ENCODE measurements at regions not wholly inside any gene's neighbourhood (a gene's known extent, or its start where the extent isn't known, plus 50 kb on each side); places are given as distances from the start of the nearest gene placed in this dataset.

DNA sequence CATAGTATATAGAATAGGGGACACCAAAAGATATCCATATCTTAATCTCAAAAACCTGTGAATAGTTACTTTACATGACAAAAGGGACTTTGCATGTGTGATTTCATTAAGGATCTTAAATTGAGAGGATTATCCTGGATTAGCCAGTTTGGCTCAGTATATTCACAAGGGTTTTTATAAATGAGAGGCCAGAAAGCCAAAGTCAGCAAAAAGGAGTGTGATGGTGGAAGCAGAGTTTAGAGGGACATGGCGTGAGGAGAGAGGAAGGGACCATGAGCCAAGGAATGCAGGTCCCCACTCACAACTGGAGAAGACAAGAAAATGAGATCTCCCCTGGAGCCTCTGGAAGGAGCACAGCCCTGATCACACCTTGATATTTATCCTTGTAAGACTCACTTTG lies 648.5 kb upstream of the LCORL start:
- no peak for FAIRE-seq
- TF ChIP-seq POLR2A (IDR thresholded peaks at IDR 0.05; ENCODE audit: low read depth, low read length): no peak
- DNase-seq (ENCODE audit: insufficient read length, low spot score): no peak

- FAIRE-seq (no peak), DNase-seq (ENCODE audit: insufficient read length, low spot score) (no peak)
- no peak for TF ChIP-seq POLR2A (IDR thresholded peaks at IDR 0.05; ENCODE audit: low read depth, low read length)
These were observed 647.8 kb upstream of the LCORL start for GRCh38 chr4:18669390-18669789.

DNA sequence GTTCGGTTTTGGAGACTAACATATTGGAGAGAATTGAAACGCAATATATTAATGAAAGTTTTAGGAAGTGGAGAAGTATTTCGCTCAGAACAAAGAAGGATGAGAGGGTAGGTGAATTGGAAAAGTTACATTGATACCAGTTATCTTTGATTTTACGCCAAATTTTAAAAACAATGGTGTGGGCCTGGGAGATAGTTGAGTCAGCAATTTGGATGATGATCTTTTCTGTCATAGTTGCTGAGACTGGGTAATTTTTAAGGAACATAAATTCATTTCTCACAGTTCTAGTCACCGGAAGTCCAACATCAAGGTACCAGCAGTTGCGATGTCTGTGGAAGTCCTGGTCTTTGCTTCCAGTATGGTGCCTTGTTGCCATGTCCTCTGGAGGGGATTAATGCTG lies 644.8 kb upstream of the LCORL start:
- DNase-seq (ENCODE audit: insufficient read length, low spot score): no peak
- no peak for FAIRE-seq
- no peak for TF ChIP-seq POLR2A (IDR thresholded peaks at IDR 0.05; ENCODE audit: low read depth, low read length)

DNA sequence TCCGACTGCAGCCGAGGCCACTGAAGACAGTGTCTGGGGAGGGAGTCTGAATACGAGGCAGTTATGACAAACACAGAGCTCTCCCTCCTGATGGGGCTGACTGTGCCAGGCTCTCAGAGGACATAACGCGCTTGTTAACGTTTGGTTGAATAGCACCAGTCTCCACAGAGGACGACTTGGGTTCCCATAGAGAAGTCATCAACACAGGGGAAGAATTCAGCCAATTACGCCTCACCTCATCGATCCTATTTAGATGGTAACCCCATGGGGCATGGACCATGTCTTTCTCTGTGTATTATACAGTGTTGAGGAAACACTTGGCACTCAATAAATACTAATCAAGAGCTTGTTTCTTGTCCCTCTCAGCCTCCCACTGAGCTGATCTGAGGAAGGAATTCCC lies 642.6 kb upstream of the LCORL start:
- DNase-seq (ENCODE audit: insufficient read length, low spot score) (no peak), FAIRE-seq (no peak)
- no peak for TF ChIP-seq POLR2A (IDR thresholded peaks at IDR 0.05; ENCODE audit: low read depth, low read length)

DNA sequence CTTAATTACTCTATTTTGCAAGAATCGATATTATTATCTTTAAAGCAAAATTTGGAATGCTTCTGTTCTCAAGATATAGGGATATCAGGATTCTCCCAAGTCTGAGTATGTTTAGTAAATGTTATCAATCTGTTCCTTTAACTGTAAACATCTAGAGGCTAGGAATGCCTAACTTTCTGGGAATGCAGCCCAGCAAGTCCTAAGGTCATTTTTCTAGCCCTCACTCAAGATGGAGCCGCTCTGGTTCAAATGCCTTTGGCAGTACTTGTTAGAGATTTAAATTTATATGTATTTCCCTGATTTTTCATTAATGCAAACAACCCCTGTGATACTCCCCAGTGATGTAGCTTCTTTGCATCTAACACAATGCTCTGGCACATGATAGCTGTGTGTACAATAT lies 623.8 kb upstream of the LCORL start:
- TF ChIP-seq POLR2A (IDR thresholded peaks at IDR 0.05; ENCODE audit: low read depth, low read length): no peak
- DNase-seq (ENCODE audit: insufficient read length, low spot score): no peak
- no peak for FAIRE-seq

GRCh38 chr4:18641334-18641733 lies 619.8 kb upstream of the LCORL start:
- TF ChIP-seq POLR2A (IDR thresholded peaks at IDR 0.05; ENCODE audit: low read depth, low read length): no peak
- DNase-seq (ENCODE audit: insufficient read length, low spot score): no peak
- FAIRE-seq: no peak

GRCh38 chr4:18638031-18638430 lies 616.5 kb upstream of the LCORL start:
- DNase-seq (ENCODE audit: insufficient read length, low spot score): no peak
- no peak for TF ChIP-seq POLR2A (IDR thresholded peaks at IDR 0.05; ENCODE audit: low read depth, low read length)
- no peak for FAIRE-seq

DNA sequence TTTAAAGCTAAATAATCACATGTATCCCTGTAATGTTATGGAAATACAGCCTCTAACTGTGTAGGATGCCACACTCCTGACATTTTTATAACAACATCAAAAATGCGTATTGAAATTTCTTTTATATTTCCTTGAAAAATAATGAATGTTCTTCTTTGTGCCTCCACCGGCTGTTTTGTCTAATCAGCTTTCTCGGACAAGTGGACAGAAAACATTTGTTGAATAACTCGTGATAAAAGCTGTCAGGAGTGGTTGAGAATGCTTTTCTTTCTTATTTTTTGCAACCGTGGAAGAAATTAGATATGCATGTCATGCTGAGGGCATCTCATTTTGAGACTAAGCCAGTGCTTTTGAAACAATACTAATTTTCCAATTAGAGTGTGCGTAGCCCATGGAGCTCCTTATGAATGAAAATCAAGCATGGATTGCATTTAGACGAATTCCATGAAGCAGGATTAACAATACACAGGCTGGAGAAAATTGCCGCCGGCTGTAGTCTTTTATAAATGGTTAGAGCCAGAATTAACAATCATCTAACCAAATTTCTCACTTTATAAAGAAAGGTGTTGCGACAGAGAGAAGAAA lies 614.5 kb upstream of the LCORL start:
- DNase-seq (ENCODE audit: insufficient read length, low spot score) (no peak), FAIRE-seq (no peak)

GRCh38 chr4:18635531-18635930 lies 614.0 kb upstream of the LCORL start:
- TF ChIP-seq POLR2A (IDR thresholded peaks at IDR 0.05; ENCODE audit: low read depth, low read length): no peak
- DNase-seq (ENCODE audit: insufficient read length, low spot score) (no peak), FAIRE-seq (no peak)

More for the DNA sequence above, 614.5 kb upstream of the LCORL start:
- TF ChIP-seq POLR2A (IDR thresholded peaks at IDR 0.05; ENCODE audit: low read depth, low read length): no peak

GRCh38 chr4:18631586-18631985 lies 610.0 kb upstream of the LCORL start:
- DNase-seq (ENCODE audit: insufficient read length, low spot score) (no peak), FAIRE-seq (no peak)
- no peak for TF ChIP-seq POLR2A (IDR thresholded peaks at IDR 0.05; ENCODE audit: low read depth, low read length)

DNA sequence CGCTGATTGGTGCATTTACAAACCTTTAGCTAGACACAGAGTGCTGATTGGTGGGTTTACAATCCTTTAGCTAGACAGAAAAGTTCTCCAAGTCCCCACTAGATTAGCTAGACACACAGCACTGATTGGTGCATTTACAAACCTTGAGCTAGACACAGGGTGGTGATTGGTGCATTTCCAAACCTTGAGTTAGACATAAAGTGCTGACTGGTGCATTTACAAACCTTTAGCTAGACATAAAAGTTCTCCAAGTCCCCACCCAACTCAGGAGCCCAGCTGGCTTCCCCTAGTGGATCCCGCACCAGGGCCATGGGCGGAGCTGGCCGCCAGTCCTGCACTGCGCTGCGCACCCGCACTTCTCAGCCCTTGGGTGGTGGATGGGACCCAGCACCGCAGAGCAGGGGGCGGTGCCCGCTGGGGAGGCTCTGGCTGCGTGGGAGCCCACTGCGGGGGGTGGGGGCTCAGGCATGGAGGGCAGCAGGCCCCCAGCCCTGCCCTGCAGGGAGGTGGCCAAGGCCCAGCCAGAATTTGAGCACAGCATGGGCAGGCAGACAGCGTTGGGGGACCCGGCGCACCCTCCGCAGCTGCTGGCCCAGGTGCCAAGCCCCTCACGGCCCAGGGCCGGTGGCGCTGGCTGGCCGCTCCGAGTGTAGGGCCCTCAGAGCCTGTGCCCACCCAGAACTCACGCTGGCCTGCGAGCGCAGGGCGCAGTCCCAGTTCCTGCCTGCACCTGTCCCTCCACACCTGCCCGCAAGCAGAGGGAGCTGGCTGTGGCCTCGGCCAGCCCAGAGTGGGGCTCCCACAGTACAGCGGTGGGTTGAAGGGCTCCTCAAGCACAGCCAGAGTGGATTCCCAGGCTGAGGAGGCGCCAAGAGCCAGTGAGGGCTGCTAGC lies 608.9 kb upstream of the LCORL start:
- no peak for TF ChIP-seq POLR2A (IDR thresholded peaks at IDR 0.05; ENCODE audit: low read depth, low read length)
- FAIRE-seq (no peak), DNase-seq (ENCODE audit: insufficient read length, low spot score) (no peak)

GRCh38 chr4:18627447-18628005 lies 606.0 kb upstream of the LCORL start:
- DNase-seq (ENCODE audit: insufficient read length, low spot score) (no peak), FAIRE-seq (no peak)
- no peak for TF ChIP-seq POLR2A (IDR thresholded peaks at IDR 0.05; ENCODE audit: low read depth, low read length)

DNA sequence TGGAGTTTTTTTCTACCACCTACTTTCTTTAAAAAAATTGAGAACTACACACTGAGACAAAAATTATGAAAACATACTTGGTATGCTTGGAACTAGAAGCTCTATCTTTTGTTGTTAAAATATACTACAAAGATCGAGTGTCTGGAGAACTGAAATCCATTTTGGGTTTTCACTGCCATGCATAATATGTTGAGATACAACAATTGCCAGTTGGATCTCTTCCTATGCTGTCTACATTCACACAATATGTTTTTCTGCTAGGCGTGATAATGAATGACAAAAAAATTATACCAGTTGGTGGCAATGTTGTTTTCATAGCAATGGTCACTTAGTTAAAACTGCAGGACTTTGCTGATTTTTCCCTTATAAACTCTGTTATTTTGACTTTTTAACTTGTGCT lies 605.4 kb upstream of the LCORL start:
- FAIRE-seq (no peak), DNase-seq (ENCODE audit: insufficient read length, low spot score) (no peak)
- no peak for TF ChIP-seq POLR2A (IDR thresholded peaks at IDR 0.05; ENCODE audit: low read depth, low read length)

DNA sequence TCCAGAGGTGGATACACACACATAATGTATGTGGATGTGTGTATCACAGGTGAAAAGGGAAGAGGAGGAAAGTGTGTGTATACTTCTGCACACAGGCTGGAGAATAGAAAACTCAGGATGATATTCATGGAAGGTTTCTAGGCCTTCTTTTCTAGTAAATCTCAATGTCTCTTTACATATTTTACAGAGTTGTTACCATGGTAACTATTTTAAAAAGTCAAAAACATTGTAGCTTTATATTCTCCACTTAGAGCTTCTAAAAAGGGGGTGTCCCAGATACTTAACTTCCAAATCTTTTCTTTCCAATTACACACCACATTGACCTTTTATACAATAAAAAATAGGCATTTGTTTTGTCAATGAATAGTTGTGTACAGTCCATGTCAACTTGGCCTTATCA lies 604.8 kb upstream of the LCORL start:
- no peak for TF ChIP-seq POLR2A (IDR thresholded peaks at IDR 0.05; ENCODE audit: low read depth, low read length)
- DNase-seq (ENCODE audit: insufficient read length, low spot score) (no peak), FAIRE-seq (no peak)

DNA sequence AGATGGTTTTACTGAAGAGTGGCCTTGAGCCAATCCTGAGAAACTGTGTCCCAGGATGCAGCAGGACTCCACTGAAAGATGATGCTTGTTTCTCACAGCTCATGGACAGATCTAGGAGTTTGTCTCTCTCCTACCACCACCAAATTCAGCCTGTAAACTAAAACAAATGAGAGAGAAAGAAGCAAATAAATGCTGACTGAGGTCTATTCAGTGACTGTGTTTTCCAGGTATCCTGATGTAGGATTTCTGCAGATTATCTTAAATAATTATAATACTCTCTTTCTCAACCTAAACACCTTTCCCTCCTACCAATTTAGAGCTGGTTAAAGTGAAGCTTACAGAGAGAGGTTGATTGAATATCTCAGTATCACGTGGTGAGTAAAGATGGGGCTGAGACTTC lies 599.6 kb upstream of the LCORL start:
- FAIRE-seq (no peak), DNase-seq (ENCODE audit: insufficient read length, low spot score) (no peak)

More for the DNA sequence above, 599.6 kb upstream of the LCORL start:
- TF ChIP-seq POLR2A (IDR thresholded peaks at IDR 0.05; ENCODE audit: low read depth, low read length): no peak

Data from H54 (cell line).